Fibroblast of gingiva (primary cell): ENCODE measurements at regions not wholly inside any gene's neighbourhood (a gene's known extent, or its start where the extent isn't known, plus 50 kb on each side); places are given as distances from the start of the nearest gene placed in this dataset.

Experiments
- DNase-seq: peaks from one replicate; pipeline ENCODE4 v3.0.0-alpha.2; 2011; ENCODE audit warnings: low read depth

DNA sequence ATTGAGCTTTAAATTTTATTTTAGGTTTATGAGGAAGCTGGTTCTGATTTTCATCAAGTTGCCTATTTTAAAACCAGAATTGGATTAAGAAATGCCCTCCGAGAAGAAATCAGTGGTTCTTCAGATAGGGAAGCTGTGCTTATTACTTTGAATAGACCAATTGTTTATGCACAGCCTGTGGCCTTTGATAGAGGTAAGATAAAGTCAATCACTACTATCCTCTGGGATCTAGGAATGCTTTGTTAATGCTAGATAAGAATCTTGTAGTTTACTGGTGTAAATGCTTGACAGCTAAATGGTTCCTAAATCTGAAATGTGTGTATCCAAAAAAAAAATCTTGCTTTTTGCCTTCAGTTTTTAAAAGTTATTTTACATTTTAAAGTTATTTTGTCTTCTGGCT, 73.0 kb upstream of the ADAD1 start:
- DNase-seq, result no peak

DNA sequence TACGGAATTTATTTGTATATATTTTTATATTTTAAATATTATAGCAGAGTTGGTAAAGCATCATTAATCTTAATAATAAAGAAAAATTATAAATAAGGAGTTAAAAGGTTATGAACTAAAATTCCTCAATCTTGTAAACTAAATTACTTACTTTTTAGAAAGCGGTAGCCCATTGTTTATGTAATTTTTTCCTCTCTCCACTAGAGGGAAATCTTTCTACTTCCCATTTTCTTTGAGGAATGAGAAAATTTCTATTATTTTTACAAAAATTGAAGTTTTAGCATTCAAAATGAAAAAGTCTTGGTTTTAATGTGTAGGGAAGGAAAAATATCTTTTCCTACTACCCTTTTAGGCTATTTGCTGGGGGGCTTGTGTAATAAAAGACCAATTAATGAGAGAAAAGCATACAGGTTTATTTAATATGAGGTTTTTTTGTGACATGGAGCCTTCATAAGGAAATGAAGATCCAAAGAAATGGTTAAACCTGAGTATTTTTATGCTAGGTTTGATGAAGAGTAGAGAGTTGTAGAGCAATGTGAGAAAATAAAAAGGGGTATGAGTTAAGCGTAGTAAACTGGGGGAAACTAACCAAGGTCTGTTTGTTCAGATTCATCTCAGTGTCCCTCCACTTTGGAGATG, 68.7 kb upstream of the ADAD1 start:
- DNase-seq, result peak; percentile 9

DNA sequence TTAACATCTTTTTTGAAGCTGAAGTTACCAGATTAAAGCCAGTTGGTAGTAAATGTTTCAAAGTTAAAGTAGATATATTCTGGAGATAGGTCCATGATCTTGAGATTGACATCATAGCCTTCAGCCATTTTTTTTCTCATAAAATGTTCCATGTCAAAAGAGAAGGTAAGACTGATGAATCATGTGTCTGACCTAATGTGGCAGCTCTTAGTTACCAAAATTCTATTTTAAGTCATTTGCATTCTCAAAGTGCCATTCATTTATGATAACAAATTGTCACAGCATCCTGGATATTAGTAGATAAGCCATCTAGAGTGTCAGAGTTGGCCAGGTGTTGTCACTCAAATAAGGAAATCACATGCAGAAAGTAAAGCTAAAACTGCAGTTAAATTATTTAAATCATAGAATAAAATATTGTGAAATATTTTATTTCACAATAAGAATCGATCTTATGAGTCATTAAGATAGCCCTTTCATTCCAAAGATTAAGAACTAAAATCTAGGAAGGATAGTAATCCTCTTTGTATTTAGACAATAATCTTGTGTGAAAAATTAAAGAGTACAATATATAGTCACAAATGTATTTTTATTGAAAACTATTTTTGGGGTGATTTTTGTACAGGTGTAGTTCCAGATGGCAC, 65.7 kb upstream of the ADAD1 start:
- DNase-seq, result no peak

DNA sequence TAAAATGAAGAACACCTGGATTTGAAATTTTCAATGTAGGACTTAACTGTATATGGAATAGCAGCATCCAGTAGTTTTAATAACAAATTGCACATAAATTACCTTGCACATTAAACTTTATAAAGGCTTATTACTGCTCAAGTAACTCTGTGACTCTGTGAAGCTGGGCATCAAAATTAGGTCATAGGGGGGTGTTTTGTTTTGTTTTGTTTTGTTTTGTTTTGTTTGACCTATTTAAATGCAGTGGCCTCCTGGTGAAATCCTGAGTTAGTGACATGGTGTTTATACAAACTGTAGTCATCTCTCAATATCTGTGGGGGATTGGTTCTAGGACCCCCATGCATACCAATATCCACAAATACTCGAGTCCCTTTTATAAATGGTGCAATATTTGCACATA, 51.9 kb upstream of the ADAD1 start:
- no peak for DNase-seq

DNA sequence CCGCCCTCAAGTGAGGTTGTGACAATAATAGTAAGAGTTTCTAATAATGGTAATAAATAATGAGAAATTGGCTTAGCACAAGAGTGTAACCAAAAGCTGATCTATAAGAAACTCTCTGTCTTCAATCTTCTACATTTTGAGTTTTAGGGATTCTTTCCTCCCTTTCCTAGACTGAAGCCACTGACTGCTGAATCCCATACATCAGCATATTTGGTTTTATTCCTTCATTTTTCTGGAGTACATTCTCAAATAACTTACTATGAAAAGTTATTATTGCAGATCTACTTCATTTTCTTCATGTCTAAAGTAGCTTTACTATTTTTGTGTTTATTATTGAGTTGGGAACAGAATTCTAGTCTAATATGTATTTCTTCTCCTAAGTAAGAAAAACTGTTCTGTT, 49.9 kb upstream of the ADAD1 start:
- no peak for DNase-seq
